ENCODE measurements at regions not wholly inside any gene's neighbourhood (a gene's known extent, or its start where the extent isn't known, plus 50 kb on each side); places are given as distances from the start of the nearest gene placed in this dataset.
A peak's percentile ranks its signal among the peaks of the same experiment; 100 is the strongest.

DNA sequence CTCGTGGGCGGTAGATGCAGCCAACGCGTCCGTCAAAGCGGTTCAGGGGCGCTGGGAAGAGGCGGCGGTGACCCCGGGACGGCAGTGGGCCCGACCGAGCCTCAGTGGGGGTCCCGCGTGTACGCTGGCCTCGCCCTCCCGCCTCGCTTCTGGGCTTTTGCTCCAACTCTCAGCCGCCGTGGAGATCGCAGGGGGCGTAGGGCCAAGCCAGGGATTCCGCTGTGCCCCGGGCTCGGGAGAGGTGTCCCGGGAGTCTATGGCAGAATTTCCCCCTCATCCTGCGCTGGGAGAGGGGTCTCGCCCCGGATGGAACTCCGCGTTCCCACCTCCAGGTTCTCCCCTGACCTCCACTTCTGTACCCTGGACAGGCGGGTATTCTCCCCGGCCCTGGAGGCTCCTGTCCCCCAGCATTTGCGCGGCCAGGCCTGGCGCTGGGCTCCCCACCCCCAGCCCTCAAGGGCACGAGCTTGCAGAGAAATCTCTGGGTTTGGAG lies 131.9 kb downstream of the MRPL36 start:
- DNase-seq = peak; percentile 65

- peak; percentile 50 for DNase-seq
These were observed 132.6 kb downstream of the MRPL36 start for GRCh38 chr5:1666812-1667588.

DNA sequence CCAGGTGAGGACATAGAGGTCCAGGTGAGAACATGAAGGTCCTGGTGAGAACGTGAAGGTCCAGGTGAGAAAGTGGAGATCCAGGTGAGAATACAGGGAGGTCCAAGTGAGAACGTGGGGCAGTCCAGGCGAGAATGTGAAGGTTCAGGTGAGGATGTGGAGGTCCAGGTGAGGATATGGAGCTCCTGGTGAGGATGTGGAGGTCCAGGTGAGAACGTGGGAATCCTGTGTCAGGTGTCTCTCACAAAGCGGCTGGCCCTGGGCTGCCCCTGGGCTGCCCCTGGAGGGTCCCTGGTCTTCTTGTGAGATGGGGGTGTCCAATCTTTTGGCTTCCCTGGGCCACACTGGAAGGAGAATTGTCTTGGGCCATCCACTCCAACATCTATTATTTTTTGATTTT lies 133.4 kb downstream of the MRPL36 start:
- DNase-seq = no peak

DNA sequence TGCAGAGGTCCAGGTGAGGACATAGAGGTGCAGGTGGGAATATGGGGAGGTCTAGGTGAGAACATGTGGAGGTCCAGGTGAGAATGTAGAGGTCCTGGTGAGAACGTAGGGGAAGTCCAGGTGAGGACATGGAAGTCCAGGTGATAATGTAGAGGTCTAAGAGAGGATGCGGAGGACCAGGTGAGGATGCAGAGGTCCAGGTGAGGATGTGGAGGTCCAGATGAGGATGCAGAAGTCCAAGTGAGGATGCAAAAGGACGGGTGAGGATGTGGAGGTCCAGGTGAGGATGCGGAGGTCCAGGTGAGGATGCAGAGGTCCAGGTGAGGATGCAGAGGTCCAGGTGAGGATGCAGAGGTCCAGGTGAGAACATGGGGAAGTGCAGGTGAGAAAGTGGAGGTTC lies 133.8 kb downstream of the MRPL36 start:
- no peak for DNase-seq

DNA sequence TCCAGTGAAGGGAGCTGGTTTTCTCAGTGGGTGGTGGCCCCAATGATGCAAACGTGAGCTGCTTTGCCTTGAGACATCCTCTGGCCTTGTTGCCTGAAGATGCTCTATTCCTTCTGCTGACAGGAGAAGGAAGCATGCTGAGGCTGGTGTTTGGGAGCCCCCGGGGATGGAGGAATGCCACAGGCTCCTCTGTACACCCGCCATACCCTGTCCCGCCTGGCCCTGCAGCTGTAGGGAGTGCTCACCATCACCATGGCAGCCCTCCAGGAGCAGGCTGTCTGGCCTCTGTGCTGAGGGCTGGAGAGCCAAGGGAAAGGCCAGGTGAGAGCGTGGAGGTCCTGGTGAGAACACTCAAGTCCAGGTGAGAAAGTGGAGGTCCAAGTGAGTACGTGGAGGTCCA lies 134.4 kb downstream of the MRPL36 start:
- no peak for DNase-seq

DNA sequence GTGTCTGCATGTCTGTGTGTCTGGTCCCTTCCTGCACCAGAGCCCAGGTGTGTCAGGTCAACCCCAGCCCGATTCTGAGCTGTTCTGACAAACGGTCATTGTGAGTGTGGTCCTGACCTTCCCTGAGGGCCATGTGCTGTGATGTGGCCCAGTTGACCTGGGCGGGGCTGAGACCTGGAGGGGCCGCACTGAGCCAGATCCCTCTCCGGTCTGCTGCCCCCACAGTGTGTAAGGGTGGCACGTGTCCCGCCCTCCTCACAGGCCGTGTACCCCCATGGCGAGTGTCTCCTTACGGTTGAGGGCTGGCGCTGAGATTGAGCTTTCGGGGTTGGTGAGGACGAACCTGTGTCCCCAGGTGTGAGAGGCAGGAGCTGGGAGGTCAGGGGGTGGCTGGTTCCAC lies 136.5 kb downstream of the MRPL36 start:
- DNase-seq = no peak

GRCh38 chr5:1662559-1663085 lies 137.0 kb downstream of the MRPL36 start:
- DNase-seq = peak; percentile 6

DNA sequence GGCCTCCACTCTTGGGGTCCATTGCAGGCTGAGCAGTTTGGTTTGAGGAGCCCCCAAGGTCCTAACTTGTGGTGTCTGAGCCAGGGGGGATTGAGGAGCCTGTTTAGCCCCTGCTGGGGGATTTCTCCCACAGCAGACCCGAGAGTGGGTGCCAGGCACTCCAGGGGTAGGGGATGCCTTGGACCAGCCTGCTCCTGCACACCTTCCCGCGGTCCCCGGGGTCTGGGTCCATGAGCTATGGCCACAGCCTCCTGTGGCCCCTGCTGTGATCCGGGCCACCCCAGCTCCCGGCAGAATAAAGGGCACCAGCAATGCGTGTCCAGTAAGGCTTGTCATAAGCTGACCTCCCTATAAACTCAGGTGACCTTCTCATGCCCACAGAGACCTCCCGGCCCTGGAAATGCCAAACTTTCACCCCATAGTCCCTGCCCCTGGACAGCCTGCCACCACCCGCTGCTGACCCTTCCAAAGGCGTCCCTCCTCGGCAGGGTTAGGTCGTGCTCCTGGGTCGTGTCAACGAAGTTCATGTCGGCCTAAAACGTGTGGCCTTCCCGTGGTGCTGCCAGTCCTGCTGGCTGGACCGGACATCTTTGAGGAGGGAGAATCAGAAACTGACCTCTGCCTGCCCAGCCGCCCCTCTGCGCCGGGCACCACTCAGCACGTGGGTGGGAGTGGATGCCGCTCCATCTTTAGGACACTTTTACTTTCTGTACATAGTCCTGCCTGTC lies 137.6 kb downstream of the MRPL36 start:
- no peak for DNase-seq

DNA sequence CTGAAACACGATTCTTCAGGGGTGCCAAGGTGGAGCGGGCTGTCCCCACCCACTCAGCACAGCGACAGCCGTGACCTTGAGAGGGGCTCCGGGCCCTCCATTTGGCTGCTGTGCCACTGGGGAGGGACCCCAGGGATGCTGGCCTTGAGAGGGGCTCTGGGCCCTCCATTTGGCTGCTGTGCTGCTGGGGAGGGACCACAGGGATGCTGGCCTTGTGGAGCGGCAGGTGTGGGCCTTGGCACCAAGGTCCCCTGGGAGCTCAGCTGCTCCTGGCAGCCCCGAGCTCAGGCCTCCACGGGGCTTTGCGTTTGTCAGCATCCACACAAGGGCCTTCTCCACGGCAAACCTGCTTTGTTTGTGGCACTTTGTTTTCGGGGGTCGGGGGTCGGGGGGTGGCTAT lies 137.6 kb upstream of the LPCAT1 start:
- no peak for DNase-seq

GRCh38 chr5:1660511-1660910 lies 136.8 kb upstream of the LPCAT1 start:
- DNase-seq = no peak

- DNase-seq = no peak
These were observed 136.2 kb upstream of the LPCAT1 start for GRCh38 chr5:1660001-1660400.

DNA sequence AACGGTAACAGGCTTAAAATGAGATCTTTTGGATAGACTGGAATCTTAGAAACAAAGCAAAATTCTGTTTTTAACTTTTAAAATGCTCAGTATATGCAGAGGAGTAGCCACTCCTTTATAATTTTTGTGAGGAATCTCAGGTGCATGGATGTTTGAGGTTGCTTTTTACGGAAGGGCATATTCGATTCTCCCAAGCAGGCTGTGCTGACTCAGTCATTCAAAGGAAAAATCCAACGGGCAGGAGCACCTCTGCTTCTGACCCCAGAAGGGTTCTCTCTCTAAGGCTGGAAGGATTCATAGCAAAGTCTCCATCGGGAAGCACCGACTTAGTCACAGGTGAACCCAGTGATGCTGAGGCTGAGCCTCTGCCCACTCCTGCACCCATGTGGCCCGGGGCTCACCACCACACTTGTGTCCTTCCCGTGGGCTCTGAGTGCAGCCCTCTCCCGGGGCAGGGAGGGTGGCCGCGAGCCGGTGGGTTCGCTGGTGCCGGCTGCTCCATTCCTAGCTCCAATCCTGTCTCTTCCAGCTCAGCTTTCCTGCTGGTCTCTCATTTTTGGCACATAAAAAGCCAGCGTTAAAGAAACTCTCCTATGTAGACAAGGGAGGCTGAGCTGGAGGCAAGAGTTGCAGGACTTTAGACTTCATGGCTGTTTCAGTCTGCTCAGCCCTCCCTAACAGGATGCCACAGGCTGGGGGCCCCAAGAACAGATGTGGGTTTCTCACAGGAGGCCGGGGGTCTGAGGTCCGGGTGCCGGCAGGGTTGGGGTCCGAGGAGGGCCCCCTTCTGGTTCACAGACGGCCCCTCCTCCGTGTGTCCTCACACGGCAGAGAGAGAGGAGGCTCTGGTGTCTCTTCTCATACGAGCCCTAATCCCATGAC lies 135.6 kb upstream of the LPCAT1 start:
- peak; percentile 10 for DNase-seq

DNA sequence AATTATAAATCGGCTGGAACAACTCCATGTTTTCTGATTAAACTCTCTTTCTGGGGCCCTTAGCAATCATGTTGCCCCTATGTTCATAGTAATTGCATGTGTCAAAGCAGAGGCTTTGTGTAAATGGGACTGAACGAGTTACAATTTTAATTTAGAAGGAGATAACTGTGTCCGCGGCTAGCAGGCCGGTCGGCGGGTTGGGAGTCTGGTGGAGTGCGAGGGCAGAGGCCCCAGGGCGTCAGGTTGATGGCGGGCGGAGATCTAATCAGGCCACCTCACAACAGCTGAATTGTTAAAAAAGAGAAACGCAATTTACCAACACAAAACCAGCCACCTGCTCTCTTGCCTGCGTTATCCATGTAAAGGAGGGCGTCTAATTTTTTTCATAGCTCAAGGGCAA lies 134.9 kb upstream of the LPCAT1 start:
- DNase-seq = no peak

GRCh38 chr5:1657161-1657741 lies 133.5 kb upstream of the LPCAT1 start:
- no peak for DNase-seq

DNA sequence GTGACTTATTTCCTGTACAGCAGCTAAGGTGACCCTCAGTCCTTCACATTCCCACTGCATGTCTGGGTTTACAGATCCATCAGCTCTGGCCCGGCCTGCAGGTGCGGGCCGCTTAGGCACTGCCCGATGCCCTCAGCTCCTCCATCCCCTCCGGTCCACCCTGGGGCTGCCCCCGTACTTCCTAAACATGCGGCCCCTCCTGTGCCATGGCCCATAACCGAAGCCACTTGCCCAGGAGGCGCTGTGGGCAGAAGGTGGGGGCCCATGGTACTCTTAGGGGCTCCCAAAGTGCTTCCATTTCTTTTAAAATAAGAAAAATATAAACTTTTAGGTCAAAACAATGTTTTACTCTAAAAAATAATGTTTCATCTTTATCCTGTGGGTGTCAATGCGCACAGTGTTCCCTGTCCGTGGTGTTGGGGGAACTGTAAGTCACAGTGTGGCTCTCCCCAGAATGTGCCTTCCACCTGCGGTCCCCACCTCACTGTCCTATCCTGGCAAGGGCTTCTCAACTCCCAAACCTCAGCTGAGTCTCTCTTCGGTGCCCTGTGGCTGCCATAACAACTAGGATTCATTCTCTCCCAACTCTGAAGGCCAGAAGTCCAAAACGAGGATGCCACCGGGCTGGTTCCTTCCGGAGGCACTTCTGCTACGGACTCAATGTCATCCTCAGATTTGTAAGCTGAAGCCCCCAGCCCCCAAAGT lies 132.7 kb upstream of the LPCAT1 start:
- no peak for DNase-seq

DNA sequence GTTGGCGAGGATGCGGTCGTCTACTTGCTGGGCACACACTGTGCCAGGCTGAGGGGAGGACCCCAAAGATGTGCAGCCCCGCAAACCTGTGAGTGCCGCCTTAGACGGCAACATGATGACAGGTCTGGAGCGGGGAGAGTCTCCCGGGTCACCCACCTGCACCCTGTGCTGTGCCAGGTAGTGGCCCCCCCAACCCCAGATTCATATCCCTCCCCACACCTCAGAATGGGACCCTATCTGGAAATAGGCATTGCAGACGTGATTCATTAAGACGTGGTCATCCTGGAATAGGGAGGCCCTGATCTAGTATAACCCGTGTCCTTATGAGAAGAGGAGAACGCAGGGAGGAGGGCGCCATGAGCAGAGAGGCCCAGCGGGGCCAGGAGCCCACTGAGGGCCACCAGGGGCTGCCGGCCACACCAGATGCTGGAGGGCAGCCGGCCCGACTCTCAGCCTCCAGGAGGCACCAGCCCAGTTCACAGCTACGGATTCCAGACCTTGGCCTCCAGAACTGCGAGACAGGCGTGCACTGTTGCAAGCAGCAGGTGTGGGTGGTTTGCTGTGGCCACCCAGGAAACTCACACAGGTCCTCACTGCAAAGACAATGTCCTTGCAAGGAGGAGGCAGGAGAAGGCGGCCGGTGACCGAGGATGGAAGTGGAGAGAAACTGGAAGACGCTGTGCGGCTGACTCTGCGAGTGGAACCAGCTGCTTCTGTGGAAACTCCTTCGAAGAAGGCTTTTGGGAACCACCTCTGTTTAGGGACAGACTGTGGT lies 131.9 kb upstream of the LPCAT1 start:
- no peak for DNase-seq

DNA sequence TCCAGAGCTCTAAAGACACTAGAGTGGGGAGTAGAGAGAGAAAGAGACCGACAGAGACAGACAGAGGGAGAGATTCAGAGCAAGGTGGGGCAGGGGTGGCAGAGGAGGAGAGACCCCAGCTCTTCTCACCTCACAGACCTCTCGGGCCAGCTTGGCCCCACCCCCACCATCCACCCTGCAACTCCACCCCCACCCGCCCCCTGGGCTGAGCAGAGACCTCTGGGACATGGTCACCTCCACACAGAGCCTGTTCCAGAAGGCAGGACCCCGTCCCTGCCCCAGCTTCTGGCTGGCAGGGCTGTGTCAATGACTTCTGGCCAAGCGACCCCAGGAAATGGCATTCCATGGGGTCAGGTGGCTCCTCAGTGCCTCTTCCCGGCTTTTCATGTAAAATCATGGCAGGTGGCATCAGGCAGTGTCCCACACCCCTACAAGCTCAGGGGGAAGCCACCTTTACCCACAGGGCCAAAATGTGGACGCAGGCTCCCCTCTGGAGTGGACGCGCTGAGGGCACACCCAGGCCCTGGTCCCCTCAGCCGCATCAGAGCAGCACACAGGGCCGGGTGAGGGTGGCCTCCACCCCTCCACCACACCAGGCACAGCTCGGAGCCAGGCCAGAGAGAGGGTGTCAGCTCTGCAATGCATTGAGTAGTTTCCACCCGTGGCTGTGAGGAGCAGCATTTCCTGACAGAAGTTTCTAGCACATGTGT lies 131.2 kb upstream of the LPCAT1 start:
- peak; percentile 0 for DNase-seq

- DNase-seq = peak; percentile 19
These were observed 130.2 kb upstream of the LPCAT1 start for GRCh38 chr5:1653698-1654651.

Data from right kidney (tissue), 1 donor.